NK-92 treated with Interleukin-12 subunit alpha and Interleukin-12 subunit beta, amount 100 ng/mL, for 24 hours (cell line): ENCODE measurements at regions not wholly inside any gene's neighbourhood (a gene's known extent, or its start where the extent isn't known, plus 50 kb on each side); places are given as distances from the start of the nearest gene placed in this dataset.
"Not testable (repeated sequence)": the region's sequence is repeated elsewhere in the genome, so short reads cannot be mapped to it uniquely, and the experiment has no call there.

Source experiments
- DNase-seq: peaks from one replicate; lab custom pipeline; 2025; lab: John Stamatoyannopoulos, UW

- DNase-seq = not testable (repeated sequence)
These were observed 305.3 kb upstream of the CYRIA start for GRCh38 chr2:16970948-16971347.

GRCh38 chr2:16962505-16962904, 296.9 kb upstream of the CYRIA start:
- no peak for DNase-seq

GRCh38 chr2:16960579-16960978, 294.9 kb upstream of the CYRIA start:
- DNase-seq = no peak

GRCh38 chr2:16958266-16958665, 292.6 kb upstream of the CYRIA start:
- no peak for DNase-seq

GRCh38 chr2:16952805-16953204, 287.2 kb upstream of the CYRIA start:
- no peak for DNase-seq

- DNase-seq = no peak
These were observed 286.7 kb upstream of the CYRIA start for GRCh38 chr2:16952368-16952767.

- no peak for DNase-seq
These were observed 284.8 kb upstream of the CYRIA start for GRCh38 chr2:16950436-16950835.

GRCh38 chr2:16948710-16949109, 283.1 kb upstream of the CYRIA start:
- no peak for DNase-seq

- DNase-seq = no peak
These were observed 282.4 kb upstream of the CYRIA start for GRCh38 chr2:16948053-16948452.

GRCh38 chr2:16943279-16943958, 277.8 kb upstream of the CYRIA start:
- no peak for DNase-seq

GRCh38 chr2:16940214-16940613, 274.6 kb upstream of the CYRIA start:
- no peak for DNase-seq

- DNase-seq = no peak
These were observed 274.1 kb upstream of the CYRIA start for GRCh38 chr2:16939771-16940170.

GRCh38 chr2:16933355-16933754, 267.7 kb upstream of the CYRIA start:
- no peak for DNase-seq

- DNase-seq = no peak
These were observed 267.2 kb upstream of the CYRIA start for GRCh38 chr2:16932826-16933225.

- no peak for DNase-seq
These were observed 265.8 kb upstream of the CYRIA start for GRCh38 chr2:16931441-16931840.

- DNase-seq = no peak
These were observed 261.8 kb upstream of the CYRIA start for GRCh38 chr2:16927398-16927797.

GRCh38 chr2:16925145-16925544, 259.5 kb upstream of the CYRIA start:
- no peak for DNase-seq

- DNase-seq = not testable (repeated sequence)
These were observed 249.7 kb upstream of the CYRIA start for GRCh38 chr2:16915341-16915755.

GRCh38 chr2:16911746-16912145, 246.1 kb upstream of the CYRIA start:
- no peak for DNase-seq

GRCh38 chr2:16908656-16909055, 243.0 kb upstream of the CYRIA start:
- no peak for DNase-seq

- no peak for DNase-seq
These were observed 242.1 kb upstream of the CYRIA start for GRCh38 chr2:16907645-16908282.

GRCh38 chr2:16905325-16905724, 239.7 kb upstream of the CYRIA start:
- DNase-seq = not testable (repeated sequence)

GRCh38 chr2:16900405-16901025, 234.9 kb upstream of the CYRIA start:
- no peak for DNase-seq
